Naive B cell (primary cell): ENCODE measurements at regions not wholly inside any gene's neighbourhood (a gene's known extent, or its start where the extent isn't known, plus 50 kb on each side); places are given as distances from the start of the nearest gene placed in this dataset.

Experiments used
- ATAC-seq, 2 donors: fragments of 150-1000 bp; cut with Tn5 transposase; 2 replicates each; pipeline ENCODE4 v1.10.0; 2021; ENCODE audit warnings: low read depth in 2 of 2, mild to moderate bottlenecking in 2 of 2, moderate library complexity in 2 of 2
- DNase-seq: peaks from one replicate; pipeline ENCODE4 v3.0.0; 2022
- H3K27ac Mint-ChIP-seq, 6 donors: one replicate each; pipeline ENCODE4 v1.8.0; 2020 to 2022; ENCODE audit warnings: mild to moderate bottlenecking in 6 of 6, mixed read lengths in 6 of 6, moderate library complexity in 5 of 6, inconsistent platforms in 2 of 6
- H3K27me3 Mint-ChIP-seq, 3 donors: one replicate each; pipeline ENCODE4 v1.8.0; 2021 to 2022; ENCODE audit warnings: mixed read lengths in 3 of 3, mild to moderate bottlenecking in 1 of 3
- H3K36me3 Mint-ChIP-seq, 2 donors: one replicate each; pipeline ENCODE4 v1.8.0; 2020 to 2022; ENCODE audit warnings: mixed read lengths in 2 of 2, inconsistent platforms in 1 of 2, mild to moderate bottlenecking in 1 of 2
- H3K4me1 Mint-ChIP-seq, 3 donors: one replicate each; pipeline ENCODE4 v1.8.0; 2020 to 2022; ENCODE audit warnings: mixed read lengths in 3 of 3, inconsistent platforms in 1 of 3, mild to moderate bottlenecking in 1 of 3, moderate library complexity in 1 of 3
- H3K4me3 Mint-ChIP-seq, 8 donors: one replicate each; pipeline ENCODE4 v1.8.0; 2020 to 2022; ENCODE audit warnings: mild to moderate bottlenecking in 8 of 8, mixed read lengths in 8 of 8, moderate library complexity in 8 of 8, inconsistent platforms in 2 of 8
- H3K9me3 Mint-ChIP-seq, 7 donors: one replicate each; pipeline ENCODE4 v1.8.0; 2020 to 2022; ENCODE audit warnings: mixed read lengths in 7 of 7, mild to moderate bottlenecking in 5 of 7, inconsistent platforms in 2 of 7, moderate library complexity in 1 of 7

DNA sequence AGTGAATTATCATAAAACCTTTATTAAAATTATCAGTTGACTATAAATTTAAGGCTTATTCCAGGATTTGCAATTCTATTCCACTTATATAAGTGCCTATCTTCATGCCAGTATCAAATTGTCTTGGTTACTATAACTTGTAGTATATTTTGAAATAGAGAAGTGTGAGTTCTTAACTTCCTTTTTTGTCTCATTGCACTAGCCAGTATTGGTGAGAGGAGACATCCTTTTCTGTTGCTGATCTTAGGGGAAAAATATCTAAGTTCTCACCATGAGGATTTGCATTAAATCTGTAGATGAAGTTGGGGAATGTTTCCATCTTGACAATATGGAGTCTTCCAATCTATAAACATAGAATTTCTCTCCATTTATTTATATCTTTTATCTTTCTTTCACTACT is 104.2 kb upstream of the MKI67 start:
- Mint-ChIP-seq H3K27ac (no peak overlapping the region), H3K27me3 (peaks cover 12 to 42% (median 31%) of the 10 kb centered on the region in 3 donors), H3K36me3 (peaks cover 10 to 15% of the 10 kb centered on the region in 2 donors), H3K4me1 (no peaks in the 10 kb centered on the region), H3K4me3 (no peak overlapping the region), H3K9me3 (peaks cover 2 to 15% (median 14%) of the 10 kb centered on the region in 7 donors)
- DNase-seq: no peak
- ATAC-seq: peak in 1 of 2 donors; percentile 32

DNA sequence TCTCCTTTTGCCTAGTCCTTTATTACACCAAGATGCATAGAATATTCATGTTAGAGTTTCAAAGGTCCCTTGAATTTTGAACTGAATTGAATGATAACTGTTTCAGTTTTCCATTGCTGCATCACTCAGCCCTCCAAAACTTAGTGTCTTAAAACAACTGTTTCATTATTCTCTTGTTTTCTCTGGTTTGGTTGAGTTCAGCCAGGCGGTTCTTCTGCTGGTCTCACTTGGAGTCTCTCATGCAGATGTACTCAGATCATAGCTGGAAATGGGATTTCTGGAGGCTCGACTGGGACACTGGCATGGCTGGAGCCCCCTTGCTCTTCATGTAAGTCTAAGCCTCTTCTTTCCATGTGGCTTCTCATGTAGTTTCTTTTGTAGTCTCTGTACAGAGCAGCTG is 107.2 kb upstream of the MKI67 start:
- Mint-ChIP-seq H3K4me3 (no peak overlapping the region), H3K36me3 (peaks cover 10 to 13% of the 10 kb centered on the region in 2 donors), H3K9me3 (peaks cover 2 to 14% (median 10%) of the 10 kb centered on the region in 7 donors), H3K27ac (peak overlapping the region in 1 of 6 donors; percentile 73), H3K4me1 (no peaks in the 10 kb centered on the region), H3K27me3 (peaks cover 9 to 35% (median 17%) of the 10 kb centered on the region in 3 donors)
- no peak for ATAC-seq
- no peak for DNase-seq

DNA sequence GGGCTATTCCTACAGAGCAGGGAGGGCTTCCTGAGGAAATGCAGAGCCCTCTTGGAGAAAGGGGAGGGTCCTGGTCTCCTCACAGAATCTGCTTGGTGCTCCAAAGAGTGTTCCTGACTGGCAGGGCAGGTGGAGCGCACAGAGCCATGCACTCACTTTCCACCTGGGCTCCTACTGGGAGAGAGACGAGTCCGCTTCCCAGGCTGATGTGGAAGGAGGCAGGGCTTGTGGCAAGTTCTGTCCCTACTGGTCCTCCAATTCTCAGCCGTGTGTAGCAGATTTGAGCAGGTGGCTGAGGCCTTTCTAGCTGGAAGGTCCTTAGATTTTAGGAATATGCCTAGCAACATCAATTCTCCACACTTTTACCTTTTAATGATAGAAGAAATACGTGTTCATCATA is 111.5 kb upstream of the MKI67 start:
- DNase-seq: no peak
- H3K4me1 Mint-ChIP-seq: no peaks in the 10 kb centered on the region
- no peak for ATAC-seq
- H3K4me3 Mint-ChIP-seq: no peak overlapping the region
- H3K9me3 Mint-ChIP-seq: peaks cover 2 to 14% (median 9%) of the 10 kb centered on the region in 7 donors
- H3K27ac Mint-ChIP-seq: no peak overlapping the region
- H3K27me3 Mint-ChIP-seq: peaks cover 13 to 31% (median 14%) of the 10 kb centered on the region in 3 donors
- peaks cover 10 to 13% of the 10 kb centered on the region in 2 donors for H3K36me3 Mint-ChIP-seq

DNA sequence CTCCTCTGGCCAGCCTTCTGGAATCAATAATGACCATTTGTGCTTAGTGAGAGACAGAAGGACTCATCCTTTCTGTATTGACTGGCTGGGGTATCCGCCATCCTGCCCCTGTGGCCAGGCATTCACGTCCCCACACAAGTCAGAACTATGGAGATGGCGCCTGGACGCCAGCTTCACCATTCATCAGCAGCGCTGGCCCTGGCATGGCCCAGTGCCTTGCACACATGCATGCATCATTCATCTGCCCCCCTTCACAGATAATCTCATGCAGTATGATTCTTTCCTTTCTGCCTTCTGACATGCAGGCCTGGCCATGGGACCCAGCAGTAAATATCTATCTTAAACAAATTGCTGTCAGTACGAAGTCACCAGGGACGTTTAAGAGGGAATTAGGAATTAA is 114.8 kb upstream of the MKI67 start:
- ATAC-seq: no peak
- Mint-ChIP-seq H3K4me1 (no peaks in the 10 kb centered on the region), H3K27ac (no peak overlapping the region), H3K27me3 (peaks cover 4 to 23% (median 9%) of the 10 kb centered on the region in 3 donors), H3K36me3 (no peaks in the 10 kb centered on the region), H3K4me3 (no peak overlapping the region), H3K9me3 (peaks cover 0 to 2% (median 0%) of the 10 kb centered on the region in 7 donors)
- no peak for DNase-seq

DNA sequence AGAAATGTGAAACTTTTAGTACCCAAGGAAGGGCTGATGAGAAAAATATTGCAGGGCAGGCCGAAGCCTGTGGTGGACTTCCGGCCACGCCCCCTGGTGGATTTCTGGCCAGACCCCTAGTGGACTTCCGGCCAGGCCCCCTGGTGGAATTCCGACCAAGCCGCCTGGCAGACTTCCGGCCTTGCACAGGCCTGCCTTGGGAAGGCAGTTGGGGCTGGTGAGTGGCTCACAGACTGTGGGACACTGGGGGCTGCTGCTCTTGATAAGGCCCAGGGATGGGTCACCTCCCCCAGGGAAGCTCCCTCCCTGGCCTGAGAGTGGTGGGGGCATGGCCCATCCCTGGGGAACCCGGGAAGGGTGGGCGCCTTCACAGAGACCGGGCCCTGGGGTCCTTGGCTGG is 116.4 kb upstream of the MKI67 start:
- DNase-seq: no peak

DNA sequence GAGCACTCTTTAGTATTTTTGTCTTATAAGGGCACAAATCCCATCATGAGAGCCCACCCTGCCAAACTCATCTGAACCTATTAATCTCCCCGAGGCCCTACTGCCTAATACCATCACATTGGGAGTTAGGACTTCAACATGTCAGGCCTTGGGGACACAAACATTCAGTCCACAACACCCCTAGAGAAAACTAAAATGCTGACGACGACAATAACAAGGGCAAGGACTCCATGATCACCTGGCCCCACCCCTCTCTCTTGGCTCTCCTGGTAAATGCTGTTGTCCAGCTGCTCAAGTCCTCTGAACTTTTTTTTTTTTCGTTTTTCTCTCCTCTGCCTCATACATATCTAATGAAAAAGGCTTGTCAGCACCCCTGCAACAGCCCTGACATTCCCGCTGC is 118.8 kb upstream of the MKI67 start:
- H3K4me1 Mint-ChIP-seq: no peaks in the 10 kb centered on the region
- H3K27ac Mint-ChIP-seq: no peak overlapping the region
- no peak for DNase-seq
- no peak overlapping the region for H3K4me3 Mint-ChIP-seq
- no peak for ATAC-seq
- H3K36me3 Mint-ChIP-seq: no peaks in the 10 kb centered on the region
- H3K9me3 Mint-ChIP-seq: peaks cover 0 to 2% (median 0%) of the 10 kb centered on the region in 7 donors
- peaks cover 4 to 17% (median 6%) of the 10 kb centered on the region in 3 donors for H3K27me3 Mint-ChIP-seq

More for the DNA sequence above, 116.4 kb upstream of the MKI67 start:
- Mint-ChIP-seq H3K9me3 (peaks cover 0 to 2% (median 0%) of the 10 kb centered on the region in 7 donors), H3K27me3 (peaks cover 0 to 17% (median 6%) of the 10 kb centered on the region in 3 donors), H3K4me3 (no peak overlapping the region), H3K27ac (no peak overlapping the region), H3K4me1 (no peaks in the 10 kb centered on the region), H3K36me3 (no peaks in the 10 kb centered on the region)
- ATAC-seq: no peak

DNA sequence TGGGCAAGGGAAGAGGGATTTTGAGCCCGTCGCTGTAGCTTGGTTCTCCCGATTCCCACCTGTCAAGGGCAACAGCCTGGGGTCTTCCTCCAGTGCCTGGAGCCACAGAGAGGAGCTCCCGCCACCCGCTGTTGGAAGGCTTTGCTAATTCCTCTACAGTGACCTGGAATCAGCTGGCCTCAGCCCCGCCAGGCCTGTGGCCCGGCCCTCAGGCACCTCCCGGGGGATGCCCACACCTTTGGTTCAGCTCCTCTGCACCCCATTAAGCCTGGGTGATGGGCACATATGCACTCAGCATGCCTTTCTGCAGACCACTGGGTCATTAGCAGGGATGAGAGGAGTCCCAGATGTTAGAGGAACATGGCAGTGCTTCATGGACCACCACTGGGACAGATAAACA is 121.4 kb upstream of the MKI67 start:
- no peak for ATAC-seq
- H3K4me3 Mint-ChIP-seq: no peak overlapping the region
- H3K27me3 Mint-ChIP-seq: peaks cover 0 to 25% (median 9%) of the 10 kb centered on the region in 3 donors
- no peak overlapping the region for H3K27ac Mint-ChIP-seq
- H3K4me1 Mint-ChIP-seq: no peaks in the 10 kb centered on the region
- no peak for DNase-seq
- H3K9me3 Mint-ChIP-seq: peaks cover 0 to 2% (median 0%) of the 10 kb centered on the region in 7 donors
- H3K36me3 Mint-ChIP-seq: no peaks in the 10 kb centered on the region

DNA sequence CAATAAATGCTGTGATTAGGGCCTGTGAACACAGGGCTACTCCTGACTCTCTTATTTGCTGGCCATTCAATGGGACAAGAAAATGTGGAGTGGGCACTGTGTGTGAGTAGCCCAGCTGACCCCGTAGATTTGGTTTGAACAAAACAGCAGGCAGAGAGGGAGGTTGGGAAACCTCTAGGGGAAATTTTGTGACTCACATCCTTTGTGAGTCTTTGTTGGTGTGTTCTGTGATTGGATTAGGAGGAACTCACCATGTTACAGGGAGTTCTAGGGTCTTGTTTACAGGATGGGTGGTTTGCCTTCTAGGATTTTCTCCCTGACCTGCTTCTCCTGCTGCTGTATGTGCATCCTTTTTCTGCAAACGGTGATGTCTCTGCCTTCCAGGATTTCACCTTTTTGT is 128.3 kb upstream of the MKI67 start:
- Mint-ChIP-seq H3K4me3 (no peak overlapping the region), H3K27me3 (peaks cover 15 to 28% (median 26%) of the 10 kb centered on the region in 3 donors), H3K4me1 (no peaks in the 10 kb centered on the region), H3K36me3 (no peaks in the 10 kb centered on the region), H3K27ac (no peak overlapping the region), H3K9me3 (no peaks in the 10 kb centered on the region)
- DNase-seq (no peak), ATAC-seq (no peak)

DNA sequence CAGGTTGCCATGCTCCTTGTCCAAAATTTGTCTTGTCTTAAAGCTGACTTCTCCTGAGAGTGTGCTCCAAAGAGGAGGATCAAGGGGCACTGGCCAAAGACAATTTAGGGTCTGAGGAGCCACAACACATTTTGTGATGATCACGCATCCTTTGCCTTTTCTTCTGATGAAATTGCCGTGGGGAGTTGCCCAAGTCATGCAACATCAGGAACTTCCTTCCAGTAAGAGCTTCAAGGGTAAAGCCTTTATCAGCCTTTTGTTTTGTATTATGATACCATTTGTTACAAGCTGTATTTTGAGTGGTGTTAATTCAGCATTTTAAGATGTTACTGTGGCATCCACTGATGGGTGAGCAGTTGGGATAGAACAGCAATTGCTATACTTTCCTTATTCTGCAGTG is 131.2 kb upstream of the MKI67 start:
- Mint-ChIP-seq H3K36me3 (no peaks in the 10 kb centered on the region), H3K4me3 (no peak overlapping the region), H3K27me3 (peaks cover 25 to 31% (median 31%) of the 10 kb centered on the region in 3 donors), H3K27ac (no peak overlapping the region), H3K9me3 (peaks cover 0 to 3% (median 0%) of the 10 kb centered on the region in 7 donors), H3K4me1 (no peaks in the 10 kb centered on the region)
- no peak for DNase-seq
- ATAC-seq: no peak

DNA sequence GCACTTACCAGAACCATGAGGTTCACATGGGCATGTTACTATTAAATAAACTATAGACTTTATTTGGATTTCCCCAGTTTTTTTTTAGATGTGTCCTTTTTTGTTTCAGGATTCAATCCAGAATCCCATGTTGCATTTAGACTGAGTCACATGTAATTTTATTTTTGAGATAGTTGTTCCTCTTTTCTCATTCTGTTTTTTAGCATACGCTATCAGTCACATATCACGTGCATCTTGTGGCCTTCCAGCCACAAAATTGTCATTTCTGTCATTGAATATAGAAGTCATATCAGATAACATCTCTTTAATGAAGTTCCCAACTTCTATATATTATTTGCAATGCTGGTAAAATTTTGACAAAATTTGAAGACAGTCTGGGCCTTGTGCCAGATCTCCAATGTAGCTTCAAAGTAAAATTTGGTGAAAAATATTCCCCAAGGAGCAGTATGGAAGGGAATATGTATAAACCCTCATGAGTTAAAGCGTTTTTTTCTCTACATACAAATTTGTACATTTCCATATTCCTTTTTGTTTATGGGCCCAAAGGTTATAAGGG is 132.3 kb upstream of the MKI67 start:
- H3K4me1 Mint-ChIP-seq: no peaks in the 10 kb centered on the region
- no peak overlapping the region for H3K27ac Mint-ChIP-seq

DNA sequence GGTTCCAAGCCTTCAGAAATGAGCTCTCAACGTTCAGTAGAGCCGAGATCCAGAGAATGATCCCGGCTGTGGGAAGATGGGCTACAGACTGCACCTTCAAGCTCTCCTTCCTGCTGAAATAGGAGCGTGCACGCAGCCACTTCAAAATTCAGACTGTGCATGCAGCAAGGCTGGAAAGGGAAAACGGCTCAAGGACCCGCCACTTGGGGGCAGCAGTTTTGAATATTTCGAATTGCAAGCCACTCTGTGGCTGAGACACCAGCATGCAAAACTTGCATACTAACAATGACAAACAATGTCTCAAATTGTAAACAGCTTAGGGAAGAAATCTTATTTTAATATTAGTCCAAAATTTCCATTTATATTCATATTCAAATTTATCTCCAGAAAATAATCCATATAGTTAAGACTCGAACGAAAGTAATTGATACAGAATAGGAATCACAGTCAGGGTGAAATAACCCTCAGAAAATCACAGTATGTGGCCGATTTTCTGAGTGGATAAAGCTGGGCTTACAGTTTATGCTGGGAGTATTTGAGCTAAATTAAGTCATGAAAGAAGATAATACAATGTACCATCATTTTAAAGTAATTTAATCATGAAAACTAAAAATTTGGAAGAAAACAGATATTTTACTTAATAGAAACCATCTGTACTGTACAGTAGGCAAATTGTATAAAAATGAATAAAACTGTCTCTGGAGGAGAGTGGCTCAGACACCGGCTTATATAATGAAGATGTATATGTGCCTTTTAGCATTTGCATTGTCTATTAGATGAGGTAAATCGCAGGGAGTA is 137.9 kb upstream of the MKI67 start:
- DNase-seq: no peak
- peaks cover 46 to 67% (median 53%) of the 10 kb centered on the region in 3 donors for H3K27me3 Mint-ChIP-seq
- no peak for ATAC-seq

More for the DNA sequence above, 132.3 kb upstream of the MKI67 start:
- DNase-seq (no peak), ATAC-seq (no peak)
- Mint-ChIP-seq H3K27me3 (peaks cover 29 to 42% (median 40%) of the 10 kb centered on the region in 3 donors), H3K36me3 (no peaks in the 10 kb centered on the region), H3K4me3 (no peak overlapping the region), H3K9me3 (peaks cover 0 to 3% (median 0%) of the 10 kb centered on the region in 7 donors)

DNA sequence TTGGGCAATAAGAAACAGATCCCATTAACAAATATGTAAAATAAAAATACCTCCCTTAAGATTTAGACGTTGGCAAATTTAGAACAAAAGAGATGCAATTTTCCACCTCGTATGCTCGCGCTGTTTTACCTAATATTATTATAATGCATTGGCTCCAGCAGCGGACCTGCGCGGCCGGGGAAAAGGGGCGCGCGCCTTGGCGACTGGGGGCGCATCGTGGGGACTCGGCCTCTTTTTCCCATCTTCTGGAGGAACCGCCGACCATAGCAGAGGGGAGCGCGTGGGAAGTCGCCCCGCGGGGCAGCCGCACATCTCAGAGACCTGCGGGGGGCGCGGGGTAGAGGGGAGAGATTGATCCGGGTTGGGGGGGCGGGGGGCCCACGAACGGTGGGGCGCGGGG is 139.4 kb upstream of the MKI67 start:
- no peak for ATAC-seq
- H3K27ac Mint-ChIP-seq: peak overlapping the region in 1 of 6 donors; percentile 12

More for the DNA sequence above, 137.9 kb upstream of the MKI67 start:
- Mint-ChIP-seq H3K4me3 (no peak overlapping the region), H3K27ac (no peak overlapping the region), H3K9me3 (peaks cover 0 to 3% (median 0%) of the 10 kb centered on the region in 7 donors), H3K36me3 (no peaks in the 10 kb centered on the region), H3K4me1 (peaks cover 0 to 5% (median 4%) of the 10 kb centered on the region in 3 donors)

DNA sequence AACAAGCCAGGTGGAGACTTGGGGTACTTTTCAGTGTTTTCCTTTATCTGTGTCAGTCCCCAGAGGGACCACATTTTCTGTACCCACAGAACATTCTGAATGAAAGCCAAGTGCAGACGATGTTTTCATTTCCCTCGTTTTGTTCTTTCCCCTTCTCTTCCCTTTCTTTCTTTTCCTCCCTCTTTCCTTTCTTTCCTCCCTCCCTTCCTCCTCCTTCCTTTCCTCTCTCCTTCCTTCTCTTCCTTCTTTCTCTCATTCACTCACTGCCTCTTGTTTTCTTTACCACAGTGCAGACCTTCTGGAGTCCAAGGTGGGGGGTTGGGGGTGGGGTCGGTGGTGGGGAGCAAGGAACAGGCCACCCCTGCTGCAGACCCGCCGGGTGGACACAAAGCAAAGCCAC is 141.4 kb upstream of the MKI67 start:
- Mint-ChIP-seq H3K9me3 (no peaks in the 10 kb centered on the region), H3K36me3 (no peaks in the 10 kb centered on the region), H3K27me3 (peaks cover 50 to 76% (median 63%) of the 10 kb centered on the region in 3 donors), H3K4me3 (no peak overlapping the region), H3K27ac (no peak overlapping the region), H3K4me1 (peaks cover 0 to 5% (median 4%) of the 10 kb centered on the region in 3 donors)
- DNase-seq: no peak
- no peak for ATAC-seq

More for the DNA sequence above, 139.4 kb upstream of the MKI67 start:
- H3K27me3 Mint-ChIP-seq: peaks cover 46 to 74% (median 62%) of the 10 kb centered on the region in 3 donors
- H3K36me3 Mint-ChIP-seq: no peaks in the 10 kb centered on the region
- DNase-seq: no peak
- peaks cover 0 to 5% (median 4%) of the 10 kb centered on the region in 3 donors for H3K4me1 Mint-ChIP-seq
- no peak overlapping the region for H3K4me3 Mint-ChIP-seq
- H3K9me3 Mint-ChIP-seq: peaks cover 0 to under 1% (median 0%) of the 10 kb centered on the region in 7 donors
